ENCODE measurements at regions not wholly inside any gene's neighbourhood (a gene's known extent, or its start where the extent isn't known, plus 50 kb on each side); places are given as distances from the start of the nearest gene placed in this dataset.

DNA sequence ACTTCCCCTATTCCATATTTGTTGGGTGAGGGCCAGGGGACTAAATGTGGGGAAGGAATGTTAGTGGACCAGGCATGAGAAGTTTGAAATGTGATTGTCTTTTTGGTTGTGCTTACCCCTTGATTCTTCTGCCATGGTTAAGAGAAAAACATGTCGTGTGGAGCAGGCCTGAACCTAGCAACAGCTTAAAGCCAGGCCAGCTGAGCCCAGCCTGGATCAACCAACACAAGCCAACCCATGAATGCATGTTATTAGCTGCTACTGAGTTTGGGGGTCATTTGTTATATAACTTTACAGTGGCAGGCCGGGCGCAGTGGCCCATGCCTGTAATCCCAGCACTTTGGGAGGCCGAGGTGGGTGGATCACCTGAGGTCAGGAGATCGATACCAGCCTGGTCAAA lies 52.4 kb upstream of the TRIO start:
- Mint-ChIP-seq H3K9me3 (no peaks in the 10 kb centered on the region), H3K4me3 (no peak overlapping the region), H3K27ac (no peak overlapping the region), H3K27me3 (peaks cover 29% of the 10 kb centered on the region), H3K36me3 (no peaks in the 10 kb centered on the region), H3K4me1 (no peaks in the 10 kb centered on the region)
- ATAC-seq = no peak

DNA sequence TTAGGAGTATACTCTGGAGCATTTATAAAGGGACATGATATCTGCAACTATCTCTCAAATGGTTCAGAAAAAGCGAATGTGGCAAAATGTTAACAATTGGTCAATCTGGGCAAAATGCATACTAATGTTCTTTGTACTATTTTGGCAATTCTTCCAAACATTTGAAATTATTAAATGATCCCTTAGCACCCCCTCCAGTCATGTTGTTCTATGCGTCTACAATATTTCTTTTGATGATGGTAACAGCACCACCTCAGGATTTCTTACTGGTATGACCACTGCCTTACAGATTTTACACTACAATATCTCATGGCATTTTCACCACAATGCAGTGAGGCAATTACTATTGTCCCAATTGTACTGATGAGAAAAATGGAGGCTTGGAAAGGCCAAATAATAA lies 52.9 kb upstream of the TRIO start:
- H3K9me3 Mint-ChIP-seq = no peaks in the 10 kb centered on the region
- ATAC-seq = no peak
- no peak overlapping the region for H3K4me3 Mint-ChIP-seq
- H3K36me3 Mint-ChIP-seq = no peaks in the 10 kb centered on the region
- peaks cover 29% of the 10 kb centered on the region for H3K27me3 Mint-ChIP-seq
- no peaks in the 10 kb centered on the region for H3K4me1 Mint-ChIP-seq
- H3K27ac Mint-ChIP-seq = no peak overlapping the region

DNA sequence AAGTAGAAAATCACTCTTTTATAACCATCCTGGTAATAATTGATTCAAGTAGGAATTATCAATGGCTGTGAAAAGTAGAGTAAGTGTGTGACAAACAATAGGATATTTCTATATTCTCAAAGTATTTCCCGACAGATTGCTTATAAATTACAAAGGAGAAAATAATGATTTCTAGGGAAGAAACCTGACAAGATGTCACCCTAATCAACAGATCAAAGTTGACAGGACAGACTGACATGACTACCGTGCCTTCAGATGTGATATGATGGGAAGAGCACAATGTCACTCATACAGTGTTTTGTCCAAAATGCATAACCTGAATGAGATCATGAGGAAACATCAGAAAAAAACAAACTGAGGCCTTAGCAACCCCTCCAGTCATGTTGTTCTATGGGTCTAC lies 53.9 kb upstream of the TRIO start:
- no peak for ATAC-seq
- no peak overlapping the region for H3K27ac Mint-ChIP-seq

DNA sequence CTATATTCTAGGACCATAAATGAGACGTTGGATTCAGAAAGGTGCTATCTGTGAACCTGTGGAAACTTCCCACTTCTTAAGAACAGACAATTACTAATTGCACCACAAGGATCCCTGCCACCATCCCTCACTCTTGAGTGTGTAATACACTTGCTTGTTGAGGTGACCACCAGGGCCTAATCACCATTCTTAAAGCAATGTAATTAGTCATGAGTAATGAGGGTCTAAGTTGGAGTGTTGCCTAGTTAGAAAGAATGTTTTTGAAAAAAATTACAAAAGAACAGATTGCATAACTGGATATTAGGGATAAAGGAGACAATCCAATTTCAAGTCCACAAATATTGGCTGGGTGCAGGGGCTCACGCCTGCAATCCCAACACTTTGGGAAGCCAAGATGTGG lies 56.9 kb upstream of the TRIO start:
- no peaks in the 10 kb centered on the region for H3K36me3 Mint-ChIP-seq
- no peaks in the 10 kb centered on the region for H3K9me3 Mint-ChIP-seq
- no peaks in the 10 kb centered on the region for H3K4me1 Mint-ChIP-seq
- no peak for ATAC-seq
- no peak overlapping the region for H3K27ac Mint-ChIP-seq
- H3K27me3 Mint-ChIP-seq = peaks cover 28% of the 10 kb centered on the region
- H3K4me3 Mint-ChIP-seq = no peak overlapping the region

More for the DNA sequence above, 53.9 kb upstream of the TRIO start:
- no peaks in the 10 kb centered on the region for H3K36me3 Mint-ChIP-seq
- peaks cover 27% of the 10 kb centered on the region for H3K27me3 Mint-ChIP-seq
- no peaks in the 10 kb centered on the region for H3K9me3 Mint-ChIP-seq
- no peak overlapping the region for H3K4me3 Mint-ChIP-seq
- no peaks in the 10 kb centered on the region for H3K4me1 Mint-ChIP-seq

DNA sequence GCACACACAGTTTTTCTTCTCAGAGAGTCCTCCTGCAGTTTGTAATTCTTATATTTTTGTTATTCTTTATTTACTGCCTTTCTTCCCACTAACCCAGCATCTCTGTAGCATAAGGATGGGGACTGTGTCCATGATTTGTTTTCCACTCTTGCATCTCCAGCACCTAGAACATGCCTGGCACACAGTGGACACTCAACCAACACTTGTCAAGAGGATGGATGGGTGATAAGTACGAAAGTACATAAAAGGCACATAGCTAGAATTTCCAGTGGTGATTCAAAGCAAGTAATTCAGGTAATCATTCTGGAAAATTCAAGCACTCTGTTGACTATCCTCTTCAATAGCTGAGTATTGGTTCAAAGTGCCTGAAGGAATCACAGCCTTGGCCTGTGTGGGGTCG lies 60.2 kb upstream of the TRIO start:
- H3K36me3 Mint-ChIP-seq = no peaks in the 10 kb centered on the region
- H3K27me3 Mint-ChIP-seq = peaks cover 36% of the 10 kb centered on the region
- H3K4me3 Mint-ChIP-seq = no peak overlapping the region
- H3K4me1 Mint-ChIP-seq = no peaks in the 10 kb centered on the region
- no peaks in the 10 kb centered on the region for H3K9me3 Mint-ChIP-seq
- H3K27ac Mint-ChIP-seq = no peak overlapping the region
- no peak for ATAC-seq

DNA sequence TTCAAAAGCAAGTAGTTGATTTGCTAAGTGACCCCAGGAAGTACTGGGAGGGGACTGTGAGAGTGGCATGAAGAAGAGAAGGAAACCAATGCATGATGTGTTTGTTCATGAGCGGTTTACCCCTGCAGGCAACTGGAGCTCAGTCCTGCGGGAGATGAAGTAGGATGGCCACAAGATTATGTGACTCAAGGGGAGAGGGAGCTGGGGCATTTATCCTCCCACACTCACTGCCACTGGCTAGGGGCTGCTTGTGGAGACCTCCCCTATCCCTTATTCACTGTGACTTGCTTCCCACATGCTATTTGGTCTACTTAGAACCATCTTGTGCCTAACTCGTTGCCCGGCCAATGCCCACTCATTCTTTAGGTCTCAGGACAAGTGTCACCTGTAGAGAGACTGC lies 60.6 kb upstream of the TRIO start:
- Mint-ChIP-seq H3K27me3 (peaks cover 36% of the 10 kb centered on the region), H3K9me3 (no peaks in the 10 kb centered on the region), H3K4me1 (no peaks in the 10 kb centered on the region), H3K27ac (no peak overlapping the region), H3K4me3 (no peak overlapping the region), H3K36me3 (no peaks in the 10 kb centered on the region)
- ATAC-seq = no peak

DNA sequence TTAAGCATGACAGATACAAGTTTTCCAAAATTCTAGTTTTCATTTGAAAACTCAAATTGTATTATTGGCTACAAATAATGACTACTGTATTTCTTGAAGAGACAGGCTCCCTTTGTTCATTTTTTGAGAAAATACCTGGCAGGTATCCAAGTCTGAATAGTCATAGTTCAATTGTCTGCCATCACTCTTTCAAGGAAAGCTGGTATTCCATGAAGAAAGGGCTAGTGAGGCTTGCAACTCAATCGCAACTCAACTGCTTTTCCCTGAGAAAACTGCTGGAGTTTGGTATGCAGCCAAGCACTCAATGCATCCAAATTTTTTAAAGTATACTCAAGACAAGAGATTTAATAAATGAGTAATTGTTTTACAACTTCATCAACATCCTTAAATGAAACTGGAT lies 61.4 kb upstream of the TRIO start:
- ATAC-seq = no peak
- H3K27me3 Mint-ChIP-seq = peaks cover 36% of the 10 kb centered on the region
- no peaks in the 10 kb centered on the region for H3K9me3 Mint-ChIP-seq
- H3K4me1 Mint-ChIP-seq = no peaks in the 10 kb centered on the region
- no peak overlapping the region for H3K27ac Mint-ChIP-seq
- H3K36me3 Mint-ChIP-seq = no peaks in the 10 kb centered on the region
- no peak overlapping the region for H3K4me3 Mint-ChIP-seq

DNA sequence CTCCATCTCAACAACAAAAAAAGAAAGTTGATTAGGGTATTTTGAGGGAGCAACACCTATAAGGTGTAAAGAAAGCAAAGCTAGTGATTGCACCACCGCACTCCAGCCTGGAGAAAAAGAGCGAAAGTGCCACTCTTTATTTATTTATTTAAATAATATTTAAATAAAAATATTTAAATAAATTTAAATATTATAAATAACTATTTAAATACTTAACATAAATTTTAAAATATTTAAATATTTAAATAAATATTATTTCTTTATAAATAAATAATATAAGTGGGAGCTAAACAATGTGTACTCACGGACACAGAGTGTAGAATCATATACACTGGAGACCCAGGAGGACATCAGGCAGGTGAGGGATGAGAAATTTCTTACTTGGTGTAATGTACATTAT lies 64.4 kb upstream of the TRIO start:
- H3K9me3 Mint-ChIP-seq = no peaks in the 10 kb centered on the region
- peaks cover 20% of the 10 kb centered on the region for H3K27me3 Mint-ChIP-seq
- no peaks in the 10 kb centered on the region for H3K36me3 Mint-ChIP-seq
- ATAC-seq = no peak
- no peak overlapping the region for H3K27ac Mint-ChIP-seq
- H3K4me1 Mint-ChIP-seq = no peaks in the 10 kb centered on the region
- no peak overlapping the region for H3K4me3 Mint-ChIP-seq

DNA sequence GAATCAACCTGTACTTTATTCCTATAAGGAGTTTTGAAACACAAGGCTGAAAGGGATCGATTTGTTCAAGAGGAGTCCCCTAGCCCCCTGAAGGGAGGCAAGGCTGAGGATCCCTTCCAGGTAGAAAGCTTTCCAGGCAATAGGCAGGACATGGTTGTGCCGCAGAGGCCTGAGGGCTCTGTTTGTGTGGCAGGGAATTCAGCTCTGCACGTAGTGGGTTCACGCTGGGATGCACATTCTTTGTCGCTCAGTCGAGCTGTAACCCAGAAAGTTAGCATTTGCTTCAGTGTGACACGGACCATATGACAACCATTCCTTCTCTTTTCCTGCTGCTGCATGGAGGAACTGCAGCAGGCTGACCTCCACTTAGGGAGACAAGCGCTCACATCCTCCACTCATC lies 65.6 kb upstream of the TRIO start:
- Mint-ChIP-seq H3K27ac (no peak overlapping the region), H3K4me1 (no peaks in the 10 kb centered on the region), H3K4me3 (no peak overlapping the region), H3K9me3 (peaks cover 1% of the 10 kb centered on the region), H3K27me3 (peaks cover 15% of the 10 kb centered on the region), H3K36me3 (no peaks in the 10 kb centered on the region)
- ATAC-seq = no peak

DNA sequence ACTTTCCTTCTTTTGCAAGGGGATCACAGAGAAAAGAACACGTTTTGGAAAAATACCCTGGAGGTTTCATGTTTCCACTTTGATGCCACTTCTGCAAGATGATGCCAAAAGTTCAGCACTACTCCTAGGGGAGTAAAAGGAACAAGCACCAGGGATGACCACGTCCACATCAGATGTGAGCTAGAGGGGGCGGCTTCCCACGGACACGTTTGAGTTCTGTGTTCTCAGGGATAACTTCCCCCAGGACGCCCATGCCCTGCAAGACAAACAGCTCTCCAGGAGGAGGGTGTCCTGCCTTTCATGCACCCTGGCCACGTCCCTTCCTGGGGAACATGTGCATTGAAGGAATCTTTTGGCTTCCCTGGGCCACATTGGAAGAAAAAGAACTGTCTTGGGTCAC lies 66.6 kb upstream of the TRIO start:
- no peaks in the 10 kb centered on the region for H3K36me3 Mint-ChIP-seq
- peaks cover 3% of the 10 kb centered on the region for H3K9me3 Mint-ChIP-seq
- H3K4me3 Mint-ChIP-seq = no peak overlapping the region
- H3K27me3 Mint-ChIP-seq = peaks cover 23% of the 10 kb centered on the region
- no peak overlapping the region for H3K27ac Mint-ChIP-seq
- H3K4me1 Mint-ChIP-seq = no peaks in the 10 kb centered on the region
- ATAC-seq = no peak

DNA sequence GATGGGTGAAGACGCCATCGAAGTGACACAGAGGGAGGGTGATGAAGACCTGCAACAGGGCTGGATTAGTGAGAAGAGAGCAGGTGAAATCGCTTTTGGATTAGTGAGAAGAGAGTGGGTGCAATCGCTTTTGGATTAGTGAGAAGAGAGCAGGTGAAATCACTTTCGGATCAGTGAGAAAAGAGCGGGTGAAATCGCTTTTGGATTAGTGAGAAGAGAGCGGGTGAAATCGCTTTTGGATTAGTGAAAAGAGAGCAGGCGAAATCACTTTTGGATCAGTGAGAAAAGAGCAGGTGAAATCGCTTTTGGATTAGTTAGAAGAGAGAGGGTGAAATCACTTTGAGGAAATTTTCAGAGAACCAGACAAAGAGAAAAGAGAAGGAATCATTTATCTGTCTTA lies 67.2 kb upstream of the TRIO start:
- no peak overlapping the region for H3K4me3 Mint-ChIP-seq
- H3K27me3 Mint-ChIP-seq = peaks cover 23% of the 10 kb centered on the region
- H3K36me3 Mint-ChIP-seq = no peaks in the 10 kb centered on the region
- no peak for ATAC-seq
- no peaks in the 10 kb centered on the region for H3K4me1 Mint-ChIP-seq
- no peak overlapping the region for H3K27ac Mint-ChIP-seq
- H3K9me3 Mint-ChIP-seq = peaks cover 3% of the 10 kb centered on the region

DNA sequence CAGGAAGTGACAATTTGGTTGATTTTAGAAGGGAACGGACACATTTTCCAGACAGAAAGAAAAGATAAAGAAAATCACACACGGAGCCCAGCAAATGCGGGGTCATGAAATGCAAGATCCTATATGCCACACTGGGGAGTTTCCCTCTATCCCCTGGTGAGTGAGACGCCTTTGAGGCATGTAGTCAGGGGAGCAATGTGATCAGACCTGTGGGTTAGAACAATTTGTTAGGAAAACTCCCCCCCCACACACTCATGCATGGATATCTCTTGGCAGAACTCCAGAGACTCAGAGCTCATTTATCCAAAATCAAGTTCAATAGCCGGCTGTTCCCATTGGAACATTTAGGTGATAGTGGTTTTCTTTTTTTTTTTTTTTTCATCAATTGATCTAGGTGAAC lies 71.7 kb upstream of the TRIO start:
- peaks cover 15% of the 10 kb centered on the region for H3K27me3 Mint-ChIP-seq
- H3K36me3 Mint-ChIP-seq = no peaks in the 10 kb centered on the region
- peaks cover 3% of the 10 kb centered on the region for H3K9me3 Mint-ChIP-seq
- no peak overlapping the region for H3K27ac Mint-ChIP-seq
- H3K4me3 Mint-ChIP-seq = no peak overlapping the region
- ATAC-seq = no peak
- no peaks in the 10 kb centered on the region for H3K4me1 Mint-ChIP-seq

DNA sequence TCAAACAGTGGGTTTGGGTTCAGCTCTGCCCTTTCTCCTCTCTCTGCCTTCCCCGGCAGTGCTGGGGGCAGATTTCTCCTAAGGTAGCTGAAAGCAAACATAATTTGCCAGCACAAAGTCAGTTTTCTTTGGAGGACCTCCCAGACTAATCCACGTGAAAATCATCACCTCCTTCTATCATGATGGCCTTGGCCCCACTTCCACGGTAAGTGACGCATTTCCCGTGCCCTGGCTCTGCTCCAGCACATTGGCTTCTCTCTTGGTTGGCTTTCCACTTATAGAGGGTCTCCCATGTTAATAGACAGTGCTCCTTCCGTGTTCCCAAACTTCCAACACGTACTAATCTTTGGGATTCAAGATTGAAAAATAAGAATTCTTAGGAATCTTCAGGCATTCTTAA lies 74.1 kb upstream of the TRIO start:
- ATAC-seq = no peak
- H3K4me1 Mint-ChIP-seq = no peaks in the 10 kb centered on the region

DNA sequence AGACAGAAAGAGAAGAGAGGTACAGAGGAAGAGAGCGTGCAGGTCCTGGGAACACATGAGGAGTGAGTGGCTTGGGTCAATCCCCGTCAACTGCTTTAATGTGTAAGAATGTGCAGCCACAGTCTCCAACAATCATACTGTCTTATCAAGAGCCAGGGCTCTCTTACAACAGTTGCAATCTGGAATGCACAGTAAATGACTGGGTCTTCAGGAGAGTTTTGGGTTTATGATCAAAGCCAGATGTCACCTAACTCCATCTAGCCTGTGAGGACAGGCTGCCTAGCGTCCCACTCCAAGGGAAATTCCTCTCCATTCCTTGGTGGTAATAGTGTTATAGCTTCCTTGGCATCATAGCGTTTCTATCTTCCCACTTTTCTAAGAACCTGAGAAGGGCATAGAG lies 75.0 kb upstream of the TRIO start:
- no peaks in the 10 kb centered on the region for H3K4me1 Mint-ChIP-seq

More for the DNA sequence above, 74.1 kb upstream of the TRIO start:
- Mint-ChIP-seq H3K4me3 (no peak overlapping the region), H3K36me3 (no peaks in the 10 kb centered on the region), H3K9me3 (peaks cover 3% of the 10 kb centered on the region), H3K27ac (no peak overlapping the region), H3K27me3 (peaks cover 15% of the 10 kb centered on the region)

DNA sequence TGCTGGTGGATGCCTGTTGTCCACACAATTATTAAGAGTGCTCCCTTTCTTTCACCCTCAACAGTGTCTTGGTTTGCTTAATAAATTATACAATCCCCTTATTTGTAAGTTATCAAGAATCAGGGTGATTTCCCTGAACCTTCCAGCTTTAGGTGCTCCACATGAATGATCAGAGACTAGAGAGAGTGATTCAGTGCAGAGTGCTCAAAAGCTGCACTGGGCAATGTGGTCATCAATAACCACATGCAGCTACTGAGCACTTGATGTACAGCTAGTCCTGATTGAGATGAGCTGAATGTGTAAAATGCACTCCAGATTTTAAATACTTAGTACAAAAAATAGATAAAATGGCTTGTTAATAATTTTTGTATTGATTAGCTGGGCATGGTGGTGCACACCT lies 76.8 kb upstream of the TRIO start:
- H3K9me3 Mint-ChIP-seq = no peaks in the 10 kb centered on the region
- ATAC-seq = no peak
- no peaks in the 10 kb centered on the region for H3K4me1 Mint-ChIP-seq
- H3K27ac Mint-ChIP-seq = no peak overlapping the region
- no peaks in the 10 kb centered on the region for H3K36me3 Mint-ChIP-seq
- H3K27me3 Mint-ChIP-seq = peaks cover 2% of the 10 kb centered on the region
- no peak overlapping the region for H3K4me3 Mint-ChIP-seq

More for the DNA sequence above, 75.0 kb upstream of the TRIO start:
- no peaks in the 10 kb centered on the region for H3K36me3 Mint-ChIP-seq
- no peak overlapping the region for H3K4me3 Mint-ChIP-seq
- H3K27me3 Mint-ChIP-seq = peaks cover 15% of the 10 kb centered on the region
- peaks cover 3% of the 10 kb centered on the region for H3K9me3 Mint-ChIP-seq
- no peak overlapping the region for H3K27ac Mint-ChIP-seq
- no peak for ATAC-seq

DNA sequence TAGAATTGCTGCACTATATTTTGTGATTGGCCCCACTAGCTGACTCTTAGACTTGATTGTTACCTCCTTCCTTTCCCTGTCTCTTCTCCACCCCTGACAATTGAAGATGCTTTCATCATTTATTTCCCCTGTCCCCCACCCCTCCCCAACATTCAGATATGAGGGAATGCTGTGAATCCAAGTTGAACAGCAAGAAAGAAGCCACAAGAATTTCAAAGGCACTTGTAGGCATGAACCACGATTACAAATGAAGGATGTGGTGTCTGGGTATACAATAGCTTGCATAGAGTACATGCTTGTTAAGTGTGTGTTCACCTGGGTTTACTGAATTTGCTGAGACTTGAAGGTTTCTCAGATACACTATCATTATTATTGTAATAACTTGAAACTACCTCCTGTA lies 78.3 kb upstream of the TRIO start:
- no peaks in the 10 kb centered on the region for H3K36me3 Mint-ChIP-seq
- H3K4me1 Mint-ChIP-seq = no peaks in the 10 kb centered on the region
- ATAC-seq = no peak
- no peak overlapping the region for H3K4me3 Mint-ChIP-seq
- H3K27me3 Mint-ChIP-seq = peaks cover 9% of the 10 kb centered on the region
- no peak overlapping the region for H3K27ac Mint-ChIP-seq
- H3K9me3 Mint-ChIP-seq = peaks cover 3% of the 10 kb centered on the region

DNA sequence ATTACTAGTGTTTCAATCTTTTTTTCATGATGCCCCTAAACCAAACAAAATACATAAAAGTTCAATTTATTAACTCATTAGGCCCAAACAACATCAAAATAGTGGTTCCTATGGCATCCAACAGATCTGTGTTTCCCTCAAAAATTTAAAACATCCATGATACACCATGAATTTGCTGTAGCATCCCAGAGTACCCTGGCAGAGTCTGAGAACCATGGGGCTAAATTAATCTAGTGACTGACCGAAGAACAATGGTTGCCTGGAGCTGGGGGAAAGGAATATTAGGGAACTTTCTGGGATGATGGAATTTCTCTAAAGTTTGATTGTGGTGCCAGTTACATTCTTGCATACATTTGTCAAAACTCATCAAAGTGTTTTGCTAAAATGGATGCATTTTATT lies 79.5 kb upstream of the TRIO start:
- no peak for ATAC-seq
- Mint-ChIP-seq H3K27me3 (peaks cover 9% of the 10 kb centered on the region), H3K36me3 (no peaks in the 10 kb centered on the region), H3K4me3 (no peak overlapping the region), H3K27ac (no peak overlapping the region), H3K9me3 (peaks cover 3% of the 10 kb centered on the region), H3K4me1 (no peaks in the 10 kb centered on the region)
